ENCODE measurements at regions not wholly inside any gene's neighbourhood (a gene's known extent, or its start where the extent isn't known, plus 50 kb on each side); places are given as distances from the start of the nearest gene placed in this dataset.

GRCh38 chr6:80942911-80943310 is 809.6 kb downstream of the TENT5A start:
- no peak for DNase-seq (ENCODE audit: low read depth)
- H3K4me3 ChIP-seq (ENCODE audit: low read depth, low read length), result no peak overlapping the region
- TF ChIP-seq CTCF (IDR thresholded peaks at IDR 0.05; ENCODE audit: control insufficient read depth, extremely low read depth, insufficient read depth), result no peak

GRCh38 chr6:80940976-80941375 is 811.5 kb downstream of the TENT5A start:
- DNase-seq (ENCODE audit: low read depth), result no peak
- H3K4me3 ChIP-seq (ENCODE audit: low read depth, low read length), result no peak overlapping the region
- TF ChIP-seq CTCF (IDR thresholded peaks at IDR 0.05; ENCODE audit: control insufficient read depth, extremely low read depth, insufficient read depth), result no peak

GRCh38 chr6:80940571-80940970 is 811.9 kb downstream of the TENT5A start:
- H3K4me3 ChIP-seq (ENCODE audit: low read depth, low read length), result no peak overlapping the region
- DNase-seq (ENCODE audit: low read depth), result no peak
- TF ChIP-seq CTCF (IDR thresholded peaks at IDR 0.05; ENCODE audit: control insufficient read depth, extremely low read depth, insufficient read depth), result no peak

- DNase-seq (ENCODE audit: low read depth), result no peak
- TF ChIP-seq CTCF (IDR thresholded peaks at IDR 0.05; ENCODE audit: control insufficient read depth, extremely low read depth, insufficient read depth), result no peak
- H3K4me3 ChIP-seq (ENCODE audit: low read depth, low read length), result no peak overlapping the region
Measured at GRCh38 chr6:80939898-80940297, 812.6 kb downstream of the TENT5A start.

- no peak for TF ChIP-seq CTCF (IDR thresholded peaks at IDR 0.05; ENCODE audit: control insufficient read depth, extremely low read depth, insufficient read depth)
- no peak overlapping the region for H3K4me3 ChIP-seq (ENCODE audit: low read depth, low read length)
Measured at GRCh38 chr6:80939480-80939879, 813.0 kb downstream of the TENT5A start.

GRCh38 chr6:80938131-80938530 is 814.4 kb downstream of the TENT5A start:
- H3K4me3 ChIP-seq (ENCODE audit: low read depth, low read length), result no peak overlapping the region
- no peak for TF ChIP-seq CTCF (IDR thresholded peaks at IDR 0.05; ENCODE audit: control insufficient read depth, extremely low read depth, insufficient read depth)
- DNase-seq (ENCODE audit: low read depth), result no peak

More at GRCh38 chr6:80939480-80939879, 813.0 kb downstream of the TENT5A start:
- DNase-seq (ENCODE audit: low read depth), result no peak

GRCh38 chr6:80932359-80932758 is 820.1 kb downstream of the TENT5A start:
- no peak overlapping the region for H3K4me3 ChIP-seq (ENCODE audit: low read depth, low read length)
- no peak for TF ChIP-seq CTCF (IDR thresholded peaks at IDR 0.05; ENCODE audit: control insufficient read depth, extremely low read depth, insufficient read depth)
- no peak for DNase-seq (ENCODE audit: low read depth)

Measured in LNCaP clone FGC (cell line).